Thyroid gland (tissue), 4 donors: ENCODE measurements at regions not wholly inside any gene's neighbourhood (a gene's known extent, or its start where the extent isn't known, plus 50 kb on each side); places are given as distances from the start of the nearest gene placed in this dataset.

Experiments
- DNase-seq, 2 donors: peaks; one replicate each; pipeline ENCODE4 v3.0.0-alpha.2; 2019
- H3K27ac ChIP-seq, 3 donors: fragments of 200-600 bp; sonication (generic); 1 replicate in 2 of 3; 2 replicates in 1 of 3; pipeline ENCODE4 v1.5.1; 2016 to 2019; ENCODE audit warnings: mild to moderate bottlenecking in 1 of 3, moderate library complexity in 1 of 3
- H3K27me3 ChIP-seq: fragments of 200-600 bp; sonication (generic); one replicate; pipeline ENCODE4 v1.5.1; 2019
- H3K36me3 ChIP-seq, 2 donors: fragments of 200-600 bp; sonication (generic); one replicate each; pipeline ENCODE4 v1.5.1; 2016 to 2019
- H3K4me1 ChIP-seq, 2 donors: fragments of 200-600 bp; sonication (generic); one replicate each; pipeline ENCODE4 v1.5.1; 2017 to 2019
- H3K4me3 ChIP-seq, 3 donors: fragments of 200-600 bp; sonication (generic); replicated peaks in 1 of 3; 1 replicate in 2 of 3; 2 replicates in 1 of 3; pipeline ENCODE4 v1.5.1; 2016; ENCODE audit warnings: mild to moderate bottlenecking in 1 of 3
- H3K9me3 ChIP-seq: fragments of 200-600 bp; sonication (generic); one replicate; pipeline ENCODE4 v1.5.1; 2017
- POLR2A ChIP-seq, 2 donors: fragments of 450-650 bp; IDR thresholded peaks; one replicate each; pipeline ENCODE4 v1.6.1; 2017; ENCODE audit warnings: antibody characterized with exemption in 2 of 2, mild to moderate bottlenecking in 2 of 2, moderate library complexity in 1 of 2
- WGBS, 2 donors: methylation state at CpG; one replicate each; pipeline ENCODE4 v1.1.5; 2017; 5-methylcytosine and 5-hydroxymethylcytosine counted together
- intact Hi-C: fragments of 100-400 bp; cut with DNase I; formaldehyde crosslinking; loops from one replicate; pipeline ENCODE4 v1.15.1; 2023
- TF ChIP-seq, protein P1 (sequence below), 6 experiments: fragments of 200-600 bp in 3 of 6; fragments of 450-650 bp in 3 of 6; sonication (generic) in 3 of 6; IDR thresholded peaks; one replicate each; pipeline ENCODE4 v1.5.1; 2016 to 2019; ENCODE audit warnings: antibody characterized with exemption in 6 of 6, mild to moderate bottlenecking in 2 of 6, inconsistent platforms in 1 of 6, moderate library complexity in 1 of 6

- TF ChIP-seq POLR2A (IDR thresholded peaks at IDR 0.05): no peak
- intact Hi-C loops: no loop called here
- no peak for DNase-seq
- H3K27ac ChIP-seq: no peak overlapping the region
- H3K9me3 ChIP-seq: no peaks in the 10 kb centered on the region
- H3K36me3 ChIP-seq: no peaks in the 10 kb centered on the region
- H3K4me1 ChIP-seq: no peaks in the 10 kb centered on the region
- no peaks in the 10 kb centered on the region for H3K27me3 ChIP-seq
- no peak overlapping the region for H3K4me3 ChIP-seq
Measured at GRCh38 chr11:27896096-27896495, 195.8 kb upstream of the BDNF start.

GRCh38 chr11:27894552-27894951, 194.3 kb upstream of the BDNF start:
- TF ChIP-seq, protein P1, sequence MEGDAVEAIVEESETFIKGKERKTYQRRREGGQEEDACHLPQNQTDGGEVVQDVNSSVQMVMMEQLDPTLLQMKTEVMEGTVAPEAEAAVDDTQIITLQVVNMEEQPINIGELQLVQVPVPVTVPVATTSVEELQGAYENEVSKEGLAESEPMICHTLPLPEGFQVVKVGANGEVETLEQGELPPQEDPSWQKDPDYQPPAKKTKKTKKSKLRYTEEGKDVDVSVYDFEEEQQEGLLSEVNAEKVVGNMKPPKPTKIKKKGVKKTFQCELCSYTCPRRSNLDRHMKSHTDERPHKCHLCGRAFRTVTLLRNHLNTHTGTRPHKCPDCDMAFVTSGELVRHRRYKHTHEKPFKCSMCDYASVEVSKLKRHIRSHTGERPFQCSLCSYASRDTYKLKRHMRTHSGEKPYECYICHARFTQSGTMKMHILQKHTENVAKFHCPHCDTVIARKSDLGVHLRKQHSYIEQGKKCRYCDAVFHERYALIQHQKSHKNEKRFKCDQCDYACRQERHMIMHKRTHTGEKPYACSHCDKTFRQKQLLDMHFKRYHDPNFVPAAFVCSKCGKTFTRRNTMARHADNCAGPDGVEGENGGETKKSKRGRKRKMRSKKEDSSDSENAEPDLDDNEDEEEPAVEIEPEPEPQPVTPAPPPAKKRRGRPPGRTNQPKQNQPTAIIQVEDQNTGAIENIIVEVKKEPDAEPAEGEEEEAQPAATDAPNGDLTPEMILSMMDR (IDR thresholded peaks at IDR 0.05): no peak
- TF ChIP-seq POLR2A (IDR thresholded peaks at IDR 0.05): no peak
- Histone ChIP-seq H3K9me3 (no peaks in the 10 kb centered on the region), H3K4me3 (no peak overlapping the region), H3K27me3 (no peaks in the 10 kb centered on the region), H3K27ac (no peak overlapping the region), H3K36me3 (no peaks in the 10 kb centered on the region), H3K4me1 (no peaks in the 10 kb centered on the region)
- WGBS, 2 donors: 82 to 87% methylated on average over 4 of the region's 4 CpGs
- no peak for DNase-seq
- intact Hi-C loops: no loop called here

DNA sequence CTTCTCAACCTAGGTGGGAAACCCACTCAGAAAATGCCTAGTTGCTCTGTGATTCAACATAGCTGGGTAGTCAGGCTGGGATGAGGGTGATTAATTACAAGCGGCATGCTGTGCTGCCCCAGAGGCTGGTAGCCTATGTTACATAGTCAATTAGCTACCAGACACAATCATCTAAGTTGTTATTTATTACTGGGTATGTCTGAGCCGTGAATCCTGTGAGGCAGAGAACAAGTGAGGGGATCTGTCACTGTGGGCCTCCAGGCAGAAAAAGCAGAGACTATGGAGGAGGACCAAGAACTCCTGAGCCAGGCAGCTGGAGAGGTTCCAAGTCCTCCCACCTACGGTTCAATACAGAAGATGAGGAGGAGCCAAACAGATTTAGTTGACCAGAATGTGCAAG, 186.6 kb upstream of the BDNF start:
- no peaks in the 10 kb centered on the region for H3K4me1 ChIP-seq
- no peaks in the 10 kb centered on the region for H3K27me3 ChIP-seq
- TF ChIP-seq POLR2A (IDR thresholded peaks at IDR 0.05): no peak
- TF ChIP-seq, protein P1 (IDR thresholded peaks at IDR 0.05): no peak
- intact Hi-C loops: no loop called here
- no peak for DNase-seq
- H3K4me3 ChIP-seq: no peak overlapping the region
- WGBS, 2 donors: 28 to 62% methylated on average over 3 of the region's 3 CpGs
- no peak overlapping the region for H3K27ac ChIP-seq
- no peaks in the 10 kb centered on the region for H3K36me3 ChIP-seq
- no peaks in the 10 kb centered on the region for H3K9me3 ChIP-seq

- no peak for DNase-seq
- H3K27me3 ChIP-seq: no peaks in the 10 kb centered on the region
- intact Hi-C loops: no loop called here
Measured at GRCh38 chr11:27882066-27882697, 181.9 kb upstream of the BDNF start.

GRCh38 chr11:27875831-27876775, 175.8 kb upstream of the BDNF start:
- no peak overlapping the region for H3K27ac ChIP-seq
- H3K36me3 ChIP-seq: no peaks in the 10 kb centered on the region
- intact Hi-C loops: no loop called here
- DNase-seq: no peak
- no peaks in the 10 kb centered on the region for H3K27me3 ChIP-seq
- no peak overlapping the region for H3K4me3 ChIP-seq
- TF ChIP-seq, protein P1 (IDR thresholded peaks at IDR 0.05): no peak
- no peak for TF ChIP-seq POLR2A (IDR thresholded peaks at IDR 0.05)
- no peaks in the 10 kb centered on the region for H3K9me3 ChIP-seq
- WGBS, 2 donors: 87 to 89% methylated on average over 3 of the region's 3 CpGs
- no peaks in the 10 kb centered on the region for H3K4me1 ChIP-seq

More at GRCh38 chr11:27882066-27882697, 181.9 kb upstream of the BDNF start:
- Histone ChIP-seq H3K27ac (no peak overlapping the region), H3K36me3 (no peaks in the 10 kb centered on the region), H3K4me1 (no peaks in the 10 kb centered on the region), H3K9me3 (no peaks in the 10 kb centered on the region), H3K4me3 (no peak overlapping the region)
- TF ChIP-seq, protein P1 (IDR thresholded peaks at IDR 0.05): no peak
- no peak for TF ChIP-seq POLR2A (IDR thresholded peaks at IDR 0.05)
- WGBS, 2 donors: 72 to 77% methylated on average over 4 of the region's 4 CpGs
